GM04503 (cell line): ENCODE measurements at regions not wholly inside any gene's neighbourhood (a gene's known extent, or its start where the extent isn't known, plus 50 kb on each side); places are given as distances from the start of the nearest gene placed in this dataset.
"Not testable (repeated sequence)": the region's sequence is repeated elsewhere in the genome, so short reads cannot be mapped to it uniquely, and the experiment has no call there.

Experiments used
- DNase-seq: peaks from one replicate; pipeline ENCODE4 v3.0.0-alpha.2; 2012; ENCODE audit warnings: low read depth

DNA sequence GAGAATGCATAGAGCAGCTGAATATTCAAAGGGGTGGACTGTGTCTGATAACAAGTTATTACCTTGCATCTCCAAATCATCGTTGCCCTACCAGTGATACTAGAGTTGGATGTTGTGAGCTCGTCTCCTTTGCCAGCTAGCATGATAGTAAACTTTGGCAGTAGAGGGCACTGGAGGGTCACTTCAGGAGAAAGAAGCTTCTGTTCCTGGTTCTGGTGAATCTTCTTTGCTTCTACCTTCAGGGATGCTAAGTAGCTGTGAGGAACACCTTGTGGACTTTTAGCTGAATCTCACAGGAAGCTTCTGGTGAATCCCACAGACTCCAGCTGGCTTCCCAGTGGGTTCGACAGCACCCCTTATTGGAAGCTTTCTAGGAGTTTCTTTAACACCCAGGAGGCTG lies 626.6 kb upstream of the SGCD start:
- DNase-seq, result peak; percentile 11

DNA sequence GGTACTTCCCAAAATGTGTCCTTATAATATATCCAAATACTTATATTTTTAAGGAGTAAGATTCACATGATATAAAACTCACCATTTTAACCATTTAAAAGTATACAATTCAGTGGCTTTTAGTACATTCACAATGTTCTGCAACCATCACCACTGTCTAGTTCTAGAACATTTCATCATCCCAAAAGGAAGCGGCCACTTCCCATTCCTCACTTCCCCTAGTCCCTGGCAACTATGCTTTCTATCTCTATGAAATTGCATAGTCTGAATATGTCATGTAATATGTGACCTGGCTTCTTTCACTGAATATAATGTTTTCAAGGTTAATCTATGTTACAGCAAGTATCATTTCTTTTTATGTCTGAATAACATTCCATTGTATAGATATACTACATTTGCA lies 615.1 kb upstream of the SGCD start:
- DNase-seq, result no peak

DNA sequence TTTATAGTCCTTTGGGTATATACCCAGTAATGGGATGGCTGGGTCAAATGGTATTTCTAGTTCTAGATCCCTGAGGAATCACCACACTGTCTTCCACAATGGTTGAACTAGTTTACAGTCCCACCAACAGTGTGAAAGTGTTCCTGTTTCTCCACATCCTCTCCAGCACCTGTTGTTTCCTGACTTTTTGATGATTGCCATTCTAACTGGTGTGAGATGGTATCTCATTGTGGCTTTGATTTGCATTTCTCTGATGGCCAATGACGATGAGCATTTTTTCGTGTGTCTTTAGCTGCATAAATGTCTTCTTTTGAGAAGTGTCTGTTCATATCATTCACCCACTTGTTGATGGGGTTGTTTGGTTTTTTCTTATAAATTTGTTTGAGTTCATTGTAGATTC lies 612.5 kb upstream of the SGCD start:
- not testable (repeated sequence) for DNase-seq

DNA sequence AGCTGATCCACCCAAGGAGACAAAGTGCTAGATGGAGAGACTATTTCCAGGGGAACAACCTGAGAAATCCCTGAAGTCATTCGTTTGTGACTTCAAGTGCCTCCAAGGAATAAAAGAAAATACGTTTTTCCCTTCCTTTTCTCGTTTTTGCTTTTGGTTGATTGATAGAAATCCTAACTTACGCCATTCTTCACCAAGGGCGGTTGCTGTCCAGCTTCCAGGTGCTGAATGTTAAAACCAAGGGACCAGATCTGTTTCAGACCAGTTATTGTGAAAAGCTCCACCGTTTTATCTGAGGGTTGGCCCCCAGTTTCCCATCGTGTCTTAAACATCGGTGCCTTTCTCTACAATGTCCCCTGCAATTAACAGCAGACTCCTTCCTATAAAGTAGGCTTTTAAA lies 600.7 kb upstream of the SGCD start:
- DNase-seq, result no peak

DNA sequence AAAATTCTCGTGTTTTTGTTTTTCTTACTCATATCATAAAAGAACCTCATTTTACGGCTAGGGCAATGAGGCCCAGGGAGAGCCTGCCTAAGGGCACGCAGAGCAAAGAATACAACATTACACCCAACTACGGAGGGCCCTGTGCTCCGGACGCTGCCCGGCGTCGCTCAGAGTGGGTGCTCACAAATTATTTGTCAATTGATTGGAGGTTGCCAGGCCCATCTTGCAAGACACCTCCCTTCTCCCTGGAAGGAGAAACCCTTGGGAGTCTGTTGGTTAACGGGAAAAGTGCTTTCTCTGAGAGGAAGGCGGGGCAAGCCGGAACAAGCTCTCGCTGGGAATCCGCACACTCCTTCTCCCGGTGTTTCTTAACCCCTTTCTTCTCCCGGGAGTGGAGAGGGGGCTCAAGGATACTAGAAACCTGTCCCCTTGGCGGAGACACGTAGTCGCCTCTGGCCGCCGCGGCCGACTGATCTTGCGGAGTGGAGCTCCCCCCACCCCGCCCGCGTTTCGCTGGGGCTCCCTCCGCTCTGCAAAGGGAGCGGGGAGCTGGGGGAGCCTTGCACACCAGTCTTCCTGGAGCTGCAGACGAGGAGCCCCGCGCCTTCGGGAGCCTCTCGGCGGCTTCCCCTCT lies 599.3 kb upstream of the SGCD start:
- no peak for DNase-seq

DNA sequence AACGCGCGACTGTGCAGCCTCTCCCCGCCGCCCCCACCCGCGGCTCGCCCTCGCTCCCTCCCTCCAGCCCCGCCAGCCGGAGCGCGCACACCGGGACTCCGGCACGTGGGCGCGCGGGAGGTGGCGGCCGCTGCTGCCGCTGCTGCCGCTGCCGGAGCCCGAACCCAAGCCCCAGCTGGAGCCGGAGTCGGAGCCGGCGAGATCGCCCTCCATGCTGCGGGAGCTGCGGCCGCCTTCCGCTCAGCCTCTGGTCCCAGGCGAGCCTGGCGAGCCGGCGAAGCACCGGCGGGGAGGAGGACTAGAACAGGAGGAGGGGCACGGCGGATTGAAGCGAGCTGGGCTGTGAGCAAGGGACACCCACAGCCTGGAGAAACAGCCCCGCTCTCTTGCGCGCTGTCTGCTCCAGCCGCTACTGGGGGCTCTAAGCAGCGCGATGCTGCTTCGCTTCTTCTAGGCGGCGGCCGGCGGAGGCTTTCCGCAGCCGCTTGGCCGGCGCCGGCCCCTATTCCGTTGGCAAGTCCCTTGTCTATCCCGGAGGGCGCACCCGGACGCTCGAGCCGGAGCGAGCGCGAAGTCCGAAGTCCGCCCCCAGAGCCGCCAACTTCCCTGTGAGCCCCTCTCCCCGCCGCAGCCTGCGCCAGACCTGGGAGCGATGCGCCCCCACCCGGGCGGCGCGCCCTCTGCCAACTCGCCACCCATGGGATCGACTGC lies 598.7 kb upstream of the SGCD start:
- peak; percentile 15 for DNase-seq

DNA sequence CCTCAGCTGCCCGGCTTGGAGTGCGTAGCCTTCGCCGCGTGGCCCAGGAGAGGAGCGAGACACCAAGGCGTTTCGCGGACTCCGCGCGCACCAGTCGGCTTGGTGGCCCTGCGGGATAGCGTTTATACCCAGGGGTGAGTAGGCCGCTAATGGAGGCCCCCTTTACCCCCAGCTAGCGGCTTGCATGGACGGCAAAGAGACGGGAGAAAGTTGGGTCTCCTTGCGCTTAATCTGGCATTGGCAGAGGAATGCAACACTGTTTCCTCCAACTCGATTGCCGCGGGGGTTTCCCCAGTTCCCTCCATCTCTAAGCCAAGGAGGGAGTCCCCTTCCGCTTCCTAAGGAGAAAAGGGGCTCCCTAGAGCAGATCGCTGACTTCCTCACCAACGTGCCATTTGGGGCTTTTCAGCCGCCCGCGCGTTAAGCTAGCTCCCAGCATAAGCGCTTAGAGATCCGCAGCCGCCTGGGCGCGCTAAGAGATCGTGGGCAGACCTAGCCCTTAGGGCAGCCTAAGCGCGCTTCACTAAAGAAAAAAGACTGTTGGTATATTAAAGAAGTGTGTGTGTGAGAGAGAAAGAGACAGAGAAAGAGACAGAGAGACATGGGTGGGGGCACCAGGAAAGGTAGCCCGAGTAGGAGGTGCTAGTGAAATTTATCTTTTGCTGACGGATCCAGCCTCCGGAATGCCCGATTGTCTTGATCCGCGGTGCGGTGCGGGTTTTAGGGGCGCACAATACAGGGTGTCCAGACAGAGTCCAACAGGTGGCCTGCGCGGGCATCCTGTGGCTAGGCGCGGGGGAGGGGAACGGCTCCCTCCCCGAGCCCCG lies 597.9 kb upstream of the SGCD start:
- peak; percentile 17 for DNase-seq

DNA sequence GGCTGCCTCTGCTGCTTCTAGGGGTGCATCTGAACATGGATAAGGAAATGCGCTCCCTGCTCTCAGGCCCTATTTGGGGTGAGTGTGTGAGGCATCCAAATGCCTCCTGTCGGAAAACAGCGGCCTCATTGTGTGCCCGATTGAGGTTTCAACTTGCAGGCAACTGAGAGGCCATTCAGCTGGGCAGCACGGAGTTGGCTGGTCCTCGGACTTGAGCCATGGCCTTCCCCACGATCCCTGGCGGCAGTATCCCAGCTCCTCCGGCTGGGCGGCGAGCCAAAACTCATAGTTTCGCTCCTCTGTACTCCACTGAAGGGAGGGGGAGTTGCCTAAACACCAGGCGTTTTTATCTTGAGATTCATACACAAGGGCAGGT lies 597.3 kb upstream of the SGCD start:
- no peak for DNase-seq

DNA sequence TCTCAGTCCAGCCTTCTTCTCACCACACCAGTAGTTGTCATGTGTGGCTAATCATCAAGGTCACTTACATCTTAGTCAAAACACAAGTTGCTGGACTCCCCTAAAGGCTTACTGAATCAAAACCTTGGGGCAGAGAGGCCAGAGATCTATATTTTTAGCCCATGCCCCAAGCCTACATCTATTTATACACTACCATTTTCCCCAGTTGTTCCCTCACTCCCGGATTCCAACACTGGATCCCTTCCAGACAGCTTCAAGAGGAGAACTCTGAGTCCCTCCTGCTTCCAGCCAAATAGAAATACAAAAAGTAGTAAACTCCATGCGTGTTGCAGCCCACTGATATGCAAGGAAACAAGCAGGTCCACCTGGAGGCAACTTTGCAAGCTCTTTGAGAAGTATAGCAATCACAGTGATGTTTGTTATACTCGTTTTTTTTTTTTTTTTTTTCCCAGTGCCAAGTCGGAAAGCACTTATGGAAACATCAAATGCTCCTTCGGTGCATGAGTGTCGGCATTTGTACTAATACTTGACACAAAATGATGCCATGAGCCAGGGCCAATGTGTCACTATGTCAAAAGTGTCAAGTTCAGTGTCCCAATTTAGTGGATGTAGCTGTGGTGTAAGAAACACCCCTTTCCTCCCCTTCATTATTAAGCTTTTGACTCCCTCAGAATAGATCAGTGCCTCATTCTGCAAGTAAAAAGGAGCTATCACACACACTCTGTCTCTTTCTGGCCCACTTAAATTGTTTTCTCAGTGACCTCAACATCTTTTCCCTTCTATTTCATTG lies 594.2 kb upstream of the SGCD start:
- no peak for DNase-seq

DNA sequence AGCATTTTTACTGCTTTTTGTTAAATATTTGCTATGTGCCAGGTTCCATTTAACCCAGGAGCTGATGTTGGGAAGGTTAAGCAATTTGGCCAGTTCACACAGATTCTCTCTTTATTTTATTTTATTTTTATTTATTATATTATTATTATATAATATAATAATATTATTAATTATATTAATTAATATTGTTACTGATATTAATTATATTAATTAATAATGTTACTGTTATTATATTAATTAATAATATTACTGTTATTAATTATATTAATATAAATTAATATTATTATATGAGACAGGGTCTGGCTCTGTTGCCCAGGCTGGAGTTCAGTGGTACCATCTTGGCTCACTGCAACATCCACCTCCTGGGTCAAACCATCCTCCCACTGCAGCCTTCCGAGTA lies 593.0 kb upstream of the SGCD start:
- DNase-seq, result no peak

DNA sequence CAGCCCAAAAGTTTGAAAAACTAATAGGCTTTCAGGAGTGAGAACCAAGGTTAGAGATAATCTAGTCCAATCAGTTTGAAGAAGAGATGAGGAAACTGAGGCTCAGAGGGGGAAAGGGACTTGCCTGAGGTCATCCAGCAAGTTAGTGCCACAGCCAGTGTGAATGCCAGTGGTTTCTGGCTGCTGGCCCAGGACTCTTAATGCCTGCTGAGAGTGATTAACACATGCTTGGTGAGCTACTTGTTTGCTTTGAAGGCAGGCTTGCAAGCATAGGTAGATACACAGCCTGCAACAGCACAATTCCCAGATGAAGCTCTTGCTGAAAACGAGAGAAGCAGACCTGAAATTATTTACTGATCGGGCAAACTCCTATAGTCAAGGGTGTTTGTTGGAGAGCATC lies 591.6 kb upstream of the SGCD start:
- DNase-seq, result no peak

DNA sequence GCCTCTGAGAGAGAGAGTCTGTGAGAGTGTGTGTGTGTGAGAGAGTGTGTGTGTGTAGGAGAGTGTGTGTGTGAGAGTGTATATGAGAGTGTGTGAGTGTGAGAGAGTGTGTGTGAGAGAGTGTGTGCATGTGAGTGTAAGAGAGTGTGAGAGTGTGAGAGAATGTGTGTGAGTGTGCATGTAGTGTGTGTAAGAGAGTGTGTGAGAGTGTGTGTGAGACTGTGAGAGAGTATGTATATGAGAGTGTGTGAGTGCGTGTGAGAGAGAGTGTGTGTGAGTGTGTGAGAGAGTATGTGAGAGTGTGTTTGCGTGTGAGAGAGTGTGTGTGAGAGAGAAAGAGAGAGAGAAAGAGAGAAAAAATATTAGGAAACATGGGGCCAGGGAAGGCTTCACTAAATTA lies 588.3 kb upstream of the SGCD start:
- no peak for DNase-seq

DNA sequence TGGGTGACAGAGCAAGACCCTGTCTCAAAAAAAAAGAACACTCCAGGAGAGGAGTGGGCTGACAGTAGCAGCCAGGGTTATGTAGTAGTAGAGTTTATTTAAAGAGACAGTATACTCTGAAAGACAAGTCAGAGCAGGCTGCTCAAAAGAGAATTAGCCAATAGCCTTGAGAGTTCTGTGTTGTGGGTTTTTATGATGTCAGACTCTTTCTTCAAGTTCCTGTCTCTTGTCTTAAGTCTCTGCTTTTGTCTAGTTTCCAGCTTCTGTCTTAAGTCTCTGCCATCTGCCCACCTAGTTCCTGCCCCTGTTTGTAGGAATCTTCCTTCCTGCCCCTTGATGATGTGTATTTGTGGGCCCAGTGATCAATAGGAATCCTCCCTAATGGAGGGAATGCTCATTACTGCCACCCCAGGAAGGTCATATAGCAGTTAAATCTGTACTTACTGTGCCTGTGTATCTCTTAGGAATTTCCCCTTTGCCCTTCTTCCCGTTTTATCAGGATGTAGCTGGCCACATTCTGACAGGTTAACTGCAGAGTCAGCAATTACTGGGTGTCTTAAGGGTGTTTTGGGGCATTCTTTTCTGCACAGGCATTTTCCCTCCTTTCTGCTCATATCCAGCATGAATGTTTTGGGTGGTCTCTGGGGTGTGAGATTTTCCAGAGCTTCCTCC lies 580.5 kb upstream of the SGCD start:
- no peak for DNase-seq

DNA sequence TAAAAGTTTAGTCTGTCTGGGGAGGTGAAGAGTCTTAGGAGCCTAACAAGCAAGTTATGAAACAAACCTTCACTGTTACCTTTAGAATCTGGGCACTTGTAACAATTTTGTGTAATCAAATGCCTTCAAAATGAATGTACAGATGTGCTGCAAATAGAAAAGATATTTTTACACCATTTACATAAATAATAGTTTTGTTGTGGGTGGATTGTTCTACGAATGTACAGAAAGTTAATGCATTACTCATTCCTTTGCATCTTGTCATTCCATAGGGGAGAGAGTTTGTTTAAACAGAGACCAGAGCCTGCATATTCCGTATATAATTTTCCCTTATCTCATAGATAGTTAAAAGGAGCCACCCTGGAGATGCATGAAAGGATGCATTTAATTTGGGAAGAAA lies 576.9 kb upstream of the SGCD start:
- no peak for DNase-seq

DNA sequence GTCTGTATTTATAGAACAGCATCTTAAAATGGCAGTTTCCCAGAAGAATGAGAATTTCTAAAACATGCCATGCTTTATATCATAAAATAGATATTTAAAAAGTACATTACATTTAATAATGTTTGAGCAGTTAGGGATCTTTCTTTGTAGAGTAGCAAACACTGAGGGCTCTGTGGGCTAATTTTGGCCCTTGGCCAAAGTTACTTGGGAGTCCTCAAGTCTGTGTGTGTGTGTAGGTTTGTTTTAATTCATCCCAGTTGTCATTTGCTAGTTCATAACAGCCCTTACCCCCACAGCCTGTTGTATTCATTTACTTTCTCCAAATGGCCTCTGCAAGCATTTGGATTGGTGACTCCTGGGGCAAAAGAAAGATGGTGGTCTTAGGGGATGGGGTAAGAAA lies 576.4 kb upstream of the SGCD start:
- DNase-seq, result no peak

DNA sequence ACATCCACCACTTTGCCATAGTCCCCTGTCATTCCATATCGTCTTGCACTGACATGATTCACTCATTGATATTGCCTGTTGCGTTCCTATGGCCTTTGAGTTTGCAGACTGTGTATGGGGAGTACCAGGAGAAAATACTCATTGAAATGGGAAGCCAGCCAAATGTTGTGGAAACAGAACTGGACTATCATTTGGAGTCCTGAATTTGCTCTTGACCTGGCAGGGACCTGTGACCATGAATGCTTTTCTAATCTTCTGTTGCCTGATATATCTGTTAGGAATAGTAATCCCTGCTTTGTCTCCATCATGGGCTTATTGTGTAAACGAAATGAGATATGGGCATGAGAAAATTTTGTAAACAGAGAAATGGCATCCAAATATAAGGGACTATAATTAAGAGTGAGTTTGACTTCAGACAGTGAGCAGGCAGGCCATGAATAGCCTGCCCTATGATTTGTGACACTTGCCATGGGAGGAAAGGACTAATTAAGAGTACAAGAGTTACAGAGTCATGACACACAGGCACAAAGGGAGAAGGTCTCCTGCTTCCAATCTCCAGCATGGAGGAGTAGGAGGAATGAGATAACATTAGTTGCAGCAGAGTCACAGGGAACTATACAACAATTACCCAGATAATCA lies 572.9 kb upstream of the SGCD start:
- no peak for DNase-seq

DNA sequence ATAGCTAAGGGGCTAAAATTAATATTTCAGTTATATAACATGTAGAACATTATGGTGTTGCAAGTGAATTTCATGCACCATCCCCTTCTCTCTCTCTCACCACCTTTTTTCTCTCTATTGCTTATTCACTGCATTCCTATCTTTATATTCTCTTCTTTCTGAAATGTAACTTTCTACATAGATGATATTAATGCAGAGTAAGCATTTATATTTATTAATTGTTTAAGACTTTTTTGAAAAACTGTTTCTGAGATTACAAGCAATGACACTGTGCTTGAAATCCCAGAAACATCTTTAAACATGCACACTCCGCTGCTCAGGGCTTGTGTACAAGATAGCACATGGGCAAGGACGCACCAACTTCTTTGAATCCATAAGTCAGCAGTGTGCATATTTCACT lies 567.7 kb upstream of the SGCD start:
- DNase-seq, result no peak

DNA sequence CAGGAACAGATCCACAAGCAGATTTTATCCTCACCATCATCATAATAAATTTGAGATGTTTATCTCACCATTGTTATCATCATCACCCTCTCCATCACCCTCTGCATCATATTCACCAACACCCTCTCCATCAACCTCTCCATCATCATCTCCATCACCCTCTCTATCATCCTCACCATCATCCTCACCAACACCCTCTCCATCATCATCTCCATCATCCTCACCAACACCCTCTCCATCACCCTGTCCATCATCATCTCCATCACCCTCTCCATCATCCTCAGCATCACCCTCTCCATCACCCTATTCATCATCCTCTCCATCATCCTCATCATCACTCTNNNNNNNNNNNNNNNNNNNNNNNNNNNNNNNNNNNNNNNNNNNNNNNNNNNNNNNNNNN lies 567.0 kb upstream of the SGCD start:
- no peak for DNase-seq

DNA sequence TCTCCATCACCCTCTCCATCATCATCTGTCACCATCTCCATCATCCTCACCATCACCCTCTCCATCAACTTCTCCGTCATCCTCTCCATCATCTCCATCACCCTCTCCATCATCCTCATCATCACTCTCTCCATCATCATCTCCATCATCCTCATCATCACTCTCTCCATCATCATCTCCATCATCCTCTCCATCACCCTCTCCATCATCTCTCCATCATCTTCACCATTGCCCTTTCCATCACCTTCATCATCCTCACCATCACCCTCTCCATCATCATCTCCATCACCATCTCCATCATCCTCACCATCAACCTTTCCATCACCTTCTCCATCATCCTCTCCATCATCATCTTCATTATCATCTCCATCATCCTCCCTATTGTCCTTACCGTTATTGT lies 565.5 kb upstream of the SGCD start:
- no peak for DNase-seq

DNA sequence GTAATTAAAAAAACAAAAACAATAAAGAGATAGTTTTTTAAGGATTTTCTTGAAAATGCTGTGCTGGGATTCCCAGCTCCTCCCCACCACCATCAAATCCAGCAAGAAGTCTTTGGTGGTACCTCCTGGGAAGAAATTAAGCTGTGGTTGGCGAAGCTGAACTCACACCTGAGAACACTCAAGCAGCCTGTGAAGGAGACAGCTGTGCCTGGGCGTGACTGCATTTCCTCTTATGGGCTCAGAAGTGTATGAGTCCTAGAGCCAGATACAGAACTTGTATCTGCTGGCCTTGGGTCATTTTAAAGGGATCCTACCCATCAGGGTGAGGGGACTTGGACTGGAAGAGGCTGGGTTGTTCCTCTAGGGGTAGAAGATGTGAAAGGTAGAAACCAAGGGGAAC lies 561.2 kb upstream of the SGCD start:
- DNase-seq, result no peak

DNA sequence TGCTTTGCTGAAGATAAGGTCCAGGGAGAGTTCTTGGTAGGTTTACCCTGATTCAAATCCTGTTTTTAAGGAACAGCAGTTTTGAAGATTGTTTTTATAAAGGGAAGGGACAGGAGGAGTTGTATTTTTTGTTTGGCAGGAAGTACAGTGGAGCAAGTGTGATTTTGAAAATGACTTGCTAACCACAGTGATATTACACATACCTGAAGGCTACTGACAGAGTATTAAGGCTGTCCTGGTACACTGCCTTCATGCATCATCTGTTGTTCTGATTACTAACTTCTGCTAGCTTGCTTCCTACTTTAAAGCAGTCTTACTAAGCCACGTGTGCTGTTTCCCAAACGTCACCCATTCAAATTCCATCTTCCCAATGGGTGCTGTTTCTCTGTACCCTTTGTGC lies 559.5 kb upstream of the SGCD start:
- DNase-seq, result no peak

DNA sequence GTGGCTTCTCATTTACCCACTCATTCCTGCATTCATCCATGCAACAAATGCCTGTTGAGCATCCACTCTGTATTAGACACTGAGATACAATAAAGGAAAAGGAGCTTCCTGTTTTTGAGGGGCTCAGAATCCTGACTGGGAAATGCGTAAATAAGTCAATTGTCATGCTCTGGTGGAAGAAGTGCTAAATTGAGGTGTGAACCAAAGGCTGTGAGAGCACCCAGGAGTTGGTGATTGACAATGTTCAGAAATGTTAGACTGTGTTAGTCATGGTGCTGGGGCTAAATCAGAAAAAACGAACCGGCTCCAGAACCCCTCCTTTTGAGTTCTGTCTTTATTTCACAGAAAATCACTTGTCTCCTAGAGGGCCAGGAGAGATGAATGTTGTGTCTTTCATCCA lies 558.6 kb upstream of the SGCD start:
- DNase-seq, result no peak
